ENCODE measurements at regions not wholly inside any gene's neighbourhood (a gene's known extent, or its start where the extent isn't known, plus 50 kb on each side); places are given as distances from the start of the nearest gene placed in this dataset.

DNA sequence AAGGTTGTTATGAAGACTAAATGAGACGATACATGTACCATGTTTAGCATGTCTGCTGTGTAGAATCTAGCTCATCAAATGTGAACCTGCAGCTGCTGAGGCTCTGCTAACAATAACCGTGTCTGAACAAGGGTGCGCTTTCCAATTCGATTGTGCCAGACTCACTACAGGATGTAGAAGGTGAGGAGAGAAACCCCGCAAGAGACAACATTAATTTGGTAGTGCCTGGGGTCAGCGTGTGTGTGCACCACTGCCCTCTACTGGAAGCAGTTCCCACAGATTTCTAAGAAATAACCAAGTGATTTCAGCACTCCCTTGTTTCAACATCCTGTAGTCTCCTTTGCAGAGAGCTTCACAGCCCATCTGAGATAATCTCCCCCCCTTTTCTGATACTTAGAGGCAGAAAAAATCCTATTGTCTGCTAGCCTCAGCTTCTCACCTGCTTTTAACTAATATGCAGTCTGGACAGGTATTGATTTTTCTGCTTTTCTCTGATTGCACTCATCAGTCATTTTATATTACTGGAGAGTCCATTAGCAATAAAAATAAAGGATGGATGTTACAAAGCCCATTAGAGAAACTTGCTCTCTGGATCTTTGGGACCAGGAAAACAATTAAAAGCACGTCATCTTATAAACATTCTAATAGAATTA, 96.7 kb upstream of the BACH2 start:
- TF ChIP-seq, protein P1, sequence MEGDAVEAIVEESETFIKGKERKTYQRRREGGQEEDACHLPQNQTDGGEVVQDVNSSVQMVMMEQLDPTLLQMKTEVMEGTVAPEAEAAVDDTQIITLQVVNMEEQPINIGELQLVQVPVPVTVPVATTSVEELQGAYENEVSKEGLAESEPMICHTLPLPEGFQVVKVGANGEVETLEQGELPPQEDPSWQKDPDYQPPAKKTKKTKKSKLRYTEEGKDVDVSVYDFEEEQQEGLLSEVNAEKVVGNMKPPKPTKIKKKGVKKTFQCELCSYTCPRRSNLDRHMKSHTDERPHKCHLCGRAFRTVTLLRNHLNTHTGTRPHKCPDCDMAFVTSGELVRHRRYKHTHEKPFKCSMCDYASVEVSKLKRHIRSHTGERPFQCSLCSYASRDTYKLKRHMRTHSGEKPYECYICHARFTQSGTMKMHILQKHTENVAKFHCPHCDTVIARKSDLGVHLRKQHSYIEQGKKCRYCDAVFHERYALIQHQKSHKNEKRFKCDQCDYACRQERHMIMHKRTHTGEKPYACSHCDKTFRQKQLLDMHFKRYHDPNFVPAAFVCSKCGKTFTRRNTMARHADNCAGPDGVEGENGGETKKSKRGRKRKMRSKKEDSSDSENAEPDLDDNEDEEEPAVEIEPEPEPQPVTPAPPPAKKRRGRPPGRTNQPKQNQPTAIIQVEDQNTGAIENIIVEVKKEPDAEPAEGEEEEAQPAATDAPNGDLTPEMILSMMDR (IDR thresholded peaks at IDR 0.05) = peak; percentile 43 to 78 (median 70)
- TF ChIP-seq POLR2A (IDR thresholded peaks at IDR 0.05) (no peak), POLR2AphosphoS5 (IDR thresholded peaks at IDR 0.05; ENCODE audit: insufficient read depth in 1 of 2, low read depth in 1 of 2) (peak in 1 of 2 donors; percentile 41)
- intact Hi-C loops (cut with DNase I) = no loop called here
- H3K4me3 ChIP-seq = no peak overlapping the region
- DNase-seq (ENCODE audit: extremely low spot score in 2 of 2) = no peak
- no peaks in the 10 kb centered on the region for H3K9me3 ChIP-seq
- H3K27ac ChIP-seq = no peak overlapping the region
- no peaks in the 10 kb centered on the region for H3K36me3 ChIP-seq
- no peaks in the 10 kb centered on the region for H3K27me3 ChIP-seq
- no peaks in the 10 kb centered on the region for H3K4me1 ChIP-seq

DNA sequence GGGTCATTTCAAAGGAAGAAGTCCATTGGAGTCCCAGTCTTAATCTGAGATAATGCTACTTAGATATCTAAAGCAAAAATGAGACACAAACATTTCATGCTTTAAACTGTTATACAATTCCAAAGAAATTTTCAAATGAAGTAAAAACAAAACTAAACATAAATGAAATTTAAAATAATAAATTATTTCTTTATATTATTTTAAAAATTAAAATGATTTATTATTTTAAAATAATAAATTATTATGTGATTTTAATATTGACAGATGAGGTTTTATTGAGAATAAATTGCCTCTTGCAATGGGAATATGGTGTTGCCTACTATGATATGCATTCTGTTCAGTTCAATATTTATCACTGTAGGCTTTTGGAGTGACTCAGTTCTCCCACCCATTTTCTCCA, 93.7 kb upstream of the BACH2 start:
- TF ChIP-seq POLR2AphosphoS5 (IDR thresholded peaks at IDR 0.05; ENCODE audit: insufficient read depth in 1 of 2, low read depth in 1 of 2) = no peak
- TF ChIP-seq, protein P1 (IDR thresholded peaks at IDR 0.05) = no peak
- no peak for TF ChIP-seq POLR2A (IDR thresholded peaks at IDR 0.05)
- intact Hi-C loops (cut with DNase I) = no loop called here

DNA sequence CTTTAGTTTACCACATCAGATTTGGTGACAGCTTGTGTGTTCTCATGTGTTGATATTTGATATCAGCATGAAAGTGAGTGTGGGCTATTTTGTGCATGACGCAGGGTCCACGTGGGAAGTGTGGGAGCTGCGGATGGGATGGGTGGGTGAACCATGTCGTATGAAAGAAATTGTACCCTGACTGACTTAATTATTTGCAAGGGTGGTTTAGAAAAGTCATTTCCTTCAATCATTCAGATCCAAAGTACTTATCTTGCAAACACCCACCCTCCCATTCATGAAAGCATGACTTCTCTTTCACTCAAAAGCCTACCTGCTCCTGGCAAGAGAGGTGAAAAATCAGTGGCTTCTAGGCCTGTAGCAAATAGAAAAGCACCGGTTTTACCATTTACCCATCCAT, 91.8 kb upstream of the BACH2 start:
- Histone ChIP-seq H3K27me3 (no peaks in the 10 kb centered on the region), H3K27ac (no peak overlapping the region), H3K36me3 (no peaks in the 10 kb centered on the region), H3K9me3 (no peaks in the 10 kb centered on the region), H3K4me3 (no peak overlapping the region), H3K4me1 (no peaks in the 10 kb centered on the region)
- TF ChIP-seq, protein P1 (IDR thresholded peaks at IDR 0.05) = no peak
- TF ChIP-seq POLR2A (IDR thresholded peaks at IDR 0.05) (no peak), POLR2AphosphoS5 (IDR thresholded peaks at IDR 0.05; ENCODE audit: insufficient read depth in 1 of 2, low read depth in 1 of 2) (no peak)
- intact Hi-C loops (cut with DNase I) = loop anchor here (10.0 kb wide), 1 partner anchor 1716 kb away; no protein-coding TSS in a partner anchor
- DNase-seq (ENCODE audit: extremely low spot score in 2 of 2) = no peak

More for the DNA sequence above, 93.7 kb upstream of the BACH2 start:
- DNase-seq (ENCODE audit: extremely low spot score in 2 of 2) = no peak
- no peak overlapping the region for H3K27ac ChIP-seq
- H3K27me3 ChIP-seq = no peaks in the 10 kb centered on the region
- H3K9me3 ChIP-seq = no peaks in the 10 kb centered on the region
- H3K36me3 ChIP-seq = no peaks in the 10 kb centered on the region
- no peak overlapping the region for H3K4me3 ChIP-seq
- H3K4me1 ChIP-seq = no peaks in the 10 kb centered on the region

DNA sequence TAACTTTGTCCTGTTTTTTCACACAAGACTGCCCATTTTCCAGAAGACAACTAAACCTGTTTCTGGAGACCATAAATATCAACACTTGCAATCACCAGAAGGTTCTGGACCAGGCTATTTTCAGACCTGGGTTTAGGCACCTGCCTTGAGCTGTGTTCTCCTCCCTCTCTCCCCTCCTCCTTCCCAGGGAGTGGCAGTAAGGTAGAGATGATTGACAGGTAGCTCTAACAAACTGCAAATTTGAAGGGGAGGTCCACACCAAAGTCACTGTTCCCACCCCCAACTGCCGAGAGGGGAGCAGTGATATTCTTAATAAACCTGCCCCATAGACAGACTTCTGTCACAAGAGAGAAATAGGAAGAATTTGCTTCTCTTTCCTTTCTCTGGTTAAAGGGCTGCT, 91.2 kb upstream of the BACH2 start:
- Histone ChIP-seq H3K27me3 (no peaks in the 10 kb centered on the region), H3K4me1 (no peaks in the 10 kb centered on the region), H3K9me3 (no peaks in the 10 kb centered on the region), H3K27ac (no peak overlapping the region), H3K36me3 (no peaks in the 10 kb centered on the region), H3K4me3 (no peak overlapping the region)
- no peak for TF ChIP-seq POLR2AphosphoS5 (IDR thresholded peaks at IDR 0.05; ENCODE audit: insufficient read depth in 1 of 2, low read depth in 1 of 2)
- TF ChIP-seq POLR2A (IDR thresholded peaks at IDR 0.05) = no peak
- TF ChIP-seq, protein P1 (IDR thresholded peaks at IDR 0.05) = no peak
- intact Hi-C loops (cut with DNase I) = loop anchor here (10.0 kb wide), 1 partner anchor 1717 kb away; no protein-coding TSS in a partner anchor
- no peak for DNase-seq (ENCODE audit: extremely low spot score in 2 of 2)

DNA sequence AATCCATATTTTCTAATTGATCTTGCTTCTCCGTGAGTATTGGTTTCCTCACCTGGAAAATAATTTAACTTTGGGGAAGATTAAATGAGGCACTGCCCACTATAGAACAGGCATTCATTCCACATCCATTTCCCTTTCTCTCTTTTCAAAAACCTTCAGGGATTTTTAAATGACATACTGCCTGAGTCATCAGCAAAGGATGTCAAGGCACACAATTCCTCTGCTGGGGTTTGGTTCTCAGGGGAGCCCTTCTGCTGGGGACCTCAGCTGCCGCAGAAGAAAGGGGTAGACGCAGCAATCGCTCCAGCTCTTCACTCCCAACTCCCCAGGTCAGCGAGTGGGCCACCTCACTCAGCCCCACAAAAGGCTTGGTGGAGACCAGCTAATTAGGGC, 90.7 kb upstream of the BACH2 start:
- intact Hi-C loops (cut with DNase I) = loop anchor here (10.0 kb wide), 1 partner anchor 1717 kb away; no protein-coding TSS in a partner anchor

More for the DNA sequence above, 90.7 kb upstream of the BACH2 start:
- Histone ChIP-seq H3K4me1 (no peaks in the 10 kb centered on the region), H3K4me3 (no peak overlapping the region), H3K36me3 (no peaks in the 10 kb centered on the region), H3K9me3 (no peaks in the 10 kb centered on the region), H3K27ac (no peak overlapping the region), H3K27me3 (no peaks in the 10 kb centered on the region)
- TF ChIP-seq POLR2A (IDR thresholded peaks at IDR 0.05) = no peak
- no peak for TF ChIP-seq POLR2AphosphoS5 (IDR thresholded peaks at IDR 0.05; ENCODE audit: insufficient read depth in 1 of 2, low read depth in 1 of 2)
- TF ChIP-seq, protein P1 (IDR thresholded peaks at IDR 0.05) = no peak
- no peak for DNase-seq (ENCODE audit: extremely low spot score in 2 of 2)
